SHP77 treated with DMSO at 0.1 percent for 48 hours (cell line): ENCODE measurements at regions not wholly inside any gene's neighbourhood (a gene's known extent, or its start where the extent isn't known, plus 50 kb on each side); places are given as distances from the start of the nearest gene placed in this dataset.
"Not testable (repeated sequence)": the region's sequence is repeated elsewhere in the genome, so short reads cannot be mapped to it uniquely, and the experiment has no call there.

Experiments used
- DNase-seq: peaks from one replicate; lab custom pipeline; 2025; lab: John Stamatoyannopoulos, UW

GRCh38 chr7:125127304-125127703 is 197.7 kb upstream of the POT1 start:
- DNase-seq, result no peak

DNA sequence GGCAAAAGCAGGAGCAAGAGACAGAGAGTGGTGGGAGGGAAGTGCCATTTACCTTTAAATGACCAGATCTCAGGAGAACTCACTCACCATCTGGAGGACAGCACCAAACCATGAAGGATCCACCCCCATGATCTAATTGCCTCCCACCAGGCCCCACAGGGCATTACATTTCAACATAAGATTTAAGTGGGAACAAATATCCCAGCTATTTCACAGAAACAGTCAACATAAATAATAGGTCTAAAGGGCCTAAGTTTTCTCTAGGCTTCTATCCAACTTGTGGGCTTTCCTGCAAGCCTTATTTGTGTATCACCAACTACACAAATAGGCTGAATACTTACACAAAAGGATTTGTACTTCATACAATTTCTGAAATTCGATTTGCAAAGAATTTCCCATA is 196.8 kb upstream of the POT1 start:
- no peak for DNase-seq

- no peak for DNase-seq
These were observed 195.7 kb upstream of the POT1 start for GRCh38 chr7:125125315-125125714.

- no peak for DNase-seq
These were observed 192.5 kb upstream of the POT1 start for GRCh38 chr7:125122173-125122572.

- no peak for DNase-seq
These were observed 190.0 kb upstream of the POT1 start for GRCh38 chr7:125119559-125120115.

DNA sequence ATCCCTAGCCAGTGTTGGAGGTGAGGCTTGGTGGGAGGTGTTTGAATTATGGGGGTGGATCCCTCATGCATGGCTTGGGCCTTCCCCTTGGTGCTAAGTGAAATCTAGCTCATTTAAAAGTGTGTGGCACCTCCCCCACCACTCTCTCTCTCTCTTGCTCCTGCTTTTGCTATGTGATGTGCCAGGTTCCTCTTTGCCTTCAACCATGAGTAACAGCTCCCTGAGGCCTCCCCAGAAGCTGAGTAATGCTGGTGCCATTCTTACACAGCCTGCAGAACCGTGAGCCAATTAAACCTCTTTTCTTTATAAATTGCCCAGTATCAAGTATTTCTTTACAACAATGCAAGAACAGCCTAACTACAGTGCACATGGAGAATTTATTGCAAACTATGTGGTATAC is 188.8 kb upstream of the POT1 start:
- no peak for DNase-seq

DNA sequence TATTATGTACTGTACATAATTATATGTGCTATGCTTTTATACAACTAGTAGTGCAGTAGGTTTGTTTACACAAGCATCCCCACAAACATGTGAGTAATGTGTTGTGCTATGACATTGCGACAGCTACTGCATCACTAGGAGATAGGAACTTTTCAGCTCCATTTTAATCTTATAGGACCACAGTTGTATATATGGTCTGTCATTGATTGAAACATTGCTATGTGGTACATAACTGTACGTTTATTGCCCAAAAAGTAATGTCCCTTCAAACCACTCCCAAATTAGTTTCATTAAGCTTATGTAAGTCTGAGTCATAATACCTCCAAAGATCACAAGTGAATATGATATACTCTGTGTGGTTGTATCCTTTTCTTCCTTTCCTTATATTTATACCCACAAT is 183.2 kb upstream of the POT1 start:
- DNase-seq, result no peak

DNA sequence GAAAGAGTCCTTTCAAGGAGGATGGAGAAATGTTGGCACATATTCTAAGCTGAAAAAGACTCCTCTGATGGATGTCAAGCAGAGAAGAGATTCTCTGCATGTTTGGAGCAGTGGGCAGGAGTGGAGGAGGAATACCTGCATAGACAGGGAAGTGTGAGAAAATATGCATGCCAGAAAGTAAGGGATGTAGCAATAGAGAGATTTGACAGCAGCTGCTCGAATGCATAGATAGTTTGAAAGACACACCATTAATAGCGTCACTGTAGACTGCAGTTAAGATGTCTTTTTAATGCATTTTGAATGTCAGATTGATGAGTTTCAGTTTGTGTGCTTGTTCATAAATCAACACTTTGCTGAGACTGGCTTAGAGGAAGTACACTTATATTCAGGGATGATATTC is 169.9 kb upstream of the POT1 start:
- DNase-seq, result no peak

GRCh38 chr7:125098377-125098970 is 168.8 kb upstream of the POT1 start:
- DNase-seq, result no peak

GRCh38 chr7:125090596-125090995 is 161.0 kb upstream of the POT1 start:
- no peak for DNase-seq

DNA sequence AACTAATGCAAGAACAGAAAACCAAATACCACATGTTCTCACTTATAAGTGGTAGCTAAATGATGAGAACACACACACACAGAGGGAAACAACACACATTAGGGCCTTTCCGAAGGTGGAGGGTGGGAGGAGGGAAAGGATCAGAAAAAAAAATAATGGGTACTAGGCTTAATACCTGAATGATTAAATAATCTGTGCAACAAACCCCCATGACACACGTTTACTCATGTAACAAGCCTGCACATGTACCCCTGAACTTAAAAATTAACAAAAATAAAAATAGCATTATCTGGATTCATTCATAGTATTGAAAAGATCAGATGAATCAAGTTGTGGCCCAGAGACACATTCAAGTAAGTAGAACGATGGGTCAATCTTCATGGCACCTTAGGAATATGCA is 159.5 kb upstream of the POT1 start:
- no peak for DNase-seq

DNA sequence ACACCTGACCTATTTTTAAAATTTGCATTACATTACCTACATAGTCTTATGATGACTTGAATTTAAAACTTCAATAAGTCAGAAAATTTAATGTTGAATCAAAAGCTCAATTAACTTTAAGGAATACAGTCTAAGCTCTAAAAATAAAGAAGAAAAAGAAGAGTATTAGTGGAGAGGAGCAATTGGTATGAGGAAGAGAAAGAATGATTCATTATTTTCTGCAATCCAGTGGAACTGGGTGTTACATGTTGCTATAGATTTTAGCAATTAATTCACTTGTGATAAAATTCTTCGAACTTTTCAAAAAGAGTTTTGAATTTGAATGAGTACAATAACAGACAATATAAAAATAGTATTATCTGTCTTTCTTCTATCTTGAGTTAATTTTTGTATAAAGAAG is 158.9 kb upstream of the POT1 start:
- DNase-seq, result no peak

GRCh38 chr7:125085084-125085483 is 155.5 kb upstream of the POT1 start:
- DNase-seq, result no peak

DNA sequence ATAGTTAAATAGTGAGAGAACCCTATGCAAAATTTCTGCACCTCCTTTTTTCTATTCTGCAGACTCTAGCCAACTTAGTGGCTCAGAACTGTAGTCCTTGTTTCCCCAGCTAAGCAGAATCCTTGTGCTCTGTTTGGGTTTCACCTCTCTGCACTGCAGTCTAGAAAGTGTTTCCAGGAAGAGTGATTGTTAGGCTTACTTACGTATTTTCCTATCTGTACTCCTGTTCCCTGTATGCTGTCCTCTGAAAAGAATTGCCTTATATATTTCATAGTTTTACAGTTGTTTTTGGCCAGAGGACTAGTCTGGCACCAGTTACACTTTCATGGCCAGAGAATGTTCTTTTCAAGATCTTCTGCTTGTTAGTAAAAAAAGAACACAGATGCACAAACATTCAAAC is 154.6 kb upstream of the POT1 start:
- no peak for DNase-seq

GRCh38 chr7:125074141-125074540 is 144.5 kb upstream of the POT1 start:
- DNase-seq, result no peak

DNA sequence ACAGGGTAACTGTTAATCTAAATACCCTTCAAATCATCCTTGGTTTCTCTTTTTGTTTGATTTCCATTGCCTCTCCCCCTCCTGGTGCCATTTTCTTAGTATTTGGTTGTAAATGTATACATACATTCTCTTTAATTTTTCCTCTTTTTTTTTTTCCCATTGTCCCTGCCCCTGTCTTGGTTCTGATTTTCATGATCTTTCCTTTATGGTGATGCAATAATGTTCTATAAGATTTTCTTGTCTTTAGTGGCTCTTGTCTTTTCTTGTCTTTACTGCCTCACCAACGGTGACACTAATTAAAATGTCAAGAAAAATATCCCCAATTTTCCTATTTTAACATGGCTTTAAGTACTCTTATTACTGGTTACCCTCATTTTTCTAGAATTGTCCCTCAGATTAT is 135.9 kb upstream of the POT1 start:
- DNase-seq, result no peak

- no peak for DNase-seq
These were observed 135.4 kb upstream of the POT1 start for GRCh38 chr7:125065001-125065400.

- no peak for DNase-seq
These were observed 132.3 kb upstream of the POT1 start for GRCh38 chr7:125061776-125062397.

GRCh38 chr7:125061083-125061745 is 131.6 kb upstream of the POT1 start:
- DNase-seq, result not testable (repeated sequence)

DNA sequence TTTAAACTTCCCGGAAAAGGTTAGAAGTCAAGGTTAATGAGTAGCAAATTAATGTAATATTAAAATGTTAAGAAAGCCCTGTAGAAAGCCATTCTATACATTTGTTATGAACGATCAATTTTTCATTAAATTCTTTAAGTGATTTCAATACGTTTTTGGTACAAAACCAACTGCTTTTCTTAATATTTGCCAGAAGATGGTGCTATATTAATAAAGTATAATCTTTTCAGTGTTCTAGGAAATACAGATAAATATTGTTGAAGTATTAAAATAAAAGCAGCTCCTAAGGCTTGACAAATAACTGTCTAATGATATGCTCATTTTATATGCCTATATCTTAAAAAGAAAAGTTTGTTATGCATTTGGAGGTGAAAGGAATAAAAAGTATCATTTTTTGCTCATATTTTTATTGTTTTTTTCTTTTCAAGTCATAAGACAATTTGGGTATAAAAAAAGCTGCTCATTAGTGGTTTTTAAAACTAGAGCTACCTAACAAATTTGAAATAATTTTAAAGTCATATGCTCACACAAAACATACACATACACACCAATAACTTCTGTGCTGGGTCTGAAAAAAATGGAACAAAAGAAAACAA is 130.3 kb upstream of the POT1 start:
- peak; percentile 58 for DNase-seq

- DNase-seq, result peak; percentile 54
These were observed 128.3 kb upstream of the POT1 start for GRCh38 chr7:125057963-125058362.

GRCh38 chr7:125055376-125055775 is 125.8 kb upstream of the POT1 start:
- DNase-seq, result no peak

GRCh38 chr7:125046767-125047166 is 117.1 kb upstream of the POT1 start:
- DNase-seq, result no peak
